ENCODE measurements at regions not wholly inside any gene's neighbourhood (a gene's known extent, or its start where the extent isn't known, plus 50 kb on each side); places are given as distances from the start of the nearest gene placed in this dataset.

DNA sequence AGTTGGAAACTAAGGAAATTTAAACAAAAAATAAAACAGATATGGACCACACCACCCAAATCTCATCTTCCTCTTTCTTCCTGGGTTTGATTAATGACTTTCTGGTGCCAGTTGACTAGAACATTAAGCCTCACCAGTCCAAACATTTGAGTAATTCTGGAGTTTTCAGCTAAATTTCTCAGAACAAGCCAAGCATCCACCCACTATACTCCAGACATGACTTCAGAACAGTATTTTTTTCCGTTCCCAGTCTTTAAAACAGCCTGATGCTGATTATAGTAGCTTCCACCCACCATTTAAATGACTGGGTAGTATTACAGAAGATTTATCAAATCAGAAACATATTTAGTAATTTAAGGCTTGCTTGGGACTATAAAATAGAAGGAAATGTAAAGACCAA is 230.9 kb upstream of the UBASH3B start:
- WGBS (ENCODE audit: insufficient coverage), result no CpG with 5 or more reads among the region's 1 CpG
- no peaks in the 10 kb centered on the region for H3K36me3 Mint-ChIP-seq
- H3K9me3 ChIP-seq (ENCODE audit: control insufficient read depth, insufficient read depth, low read length), result no peaks in the 10 kb centered on the region

DNA sequence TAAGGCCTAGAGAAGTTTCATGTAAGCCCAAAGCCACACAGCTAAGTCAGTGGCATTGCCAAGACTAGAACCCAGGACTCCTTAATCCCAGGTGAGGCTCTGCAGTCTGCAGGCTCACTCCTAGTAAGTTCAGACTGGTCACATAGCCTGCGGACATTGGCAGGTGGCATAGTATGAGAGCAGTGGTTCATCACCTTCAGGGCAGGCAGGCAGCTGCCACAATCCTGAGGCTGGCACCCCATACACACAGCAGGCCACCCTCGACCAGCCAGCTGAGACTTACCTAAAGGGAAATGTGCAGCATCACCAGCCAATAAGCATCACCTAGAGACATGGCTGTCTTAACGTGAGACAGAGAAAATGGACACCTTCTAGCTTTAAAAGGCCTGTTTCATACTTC is 231.6 kb upstream of the UBASH3B start:
- Mint-ChIP-seq H3K9me3 (no peaks in the 10 kb centered on the region), H3K4me1 (no peaks in the 10 kb centered on the region), H3K36me3 (no peaks in the 10 kb centered on the region), H3K27me3 (ENCODE audit: low read depth in 2 of 2) (peaks cover 4 to 12% of the 10 kb centered on the region in 2 donors), H3K27ac (no peak overlapping the region), H3K4me3 (no peak overlapping the region)
- intact Hi-C loops (cut with micrococcal nuclease), result no loop called here
- no peak for DNase-seq
- TF ChIP-seq CTCF (IDR thresholded peaks at IDR 0.05), result no peak
- Histone ChIP-seq H3K27me3 (ENCODE audit: control insufficient read depth, insufficient read depth, low read length) (no peaks in the 10 kb centered on the region), H3K4me1 (ENCODE audit: control insufficient read depth, insufficient read depth, low read length) (no peaks in the 10 kb centered on the region), H3K4me3 (ENCODE audit: low read length) (no peak overlapping the region), H3K27ac (ENCODE audit: low read length) (no peak overlapping the region), H3K9me3 (ENCODE audit: control insufficient read depth, insufficient read depth, low read length) (no peaks in the 10 kb centered on the region), H3K36me3 (ENCODE audit: control insufficient read depth, insufficient read depth, low read length) (no peaks in the 10 kb centered on the region)
- WGBS (ENCODE audit: insufficient coverage), result 85% methylated on average over 3 of the region's 3 CpGs
- no peak for ATAC-seq

More for the DNA sequence above, 230.9 kb upstream of the UBASH3B start:
- H3K36me3 ChIP-seq (ENCODE audit: control insufficient read depth, insufficient read depth, low read length), result no peaks in the 10 kb centered on the region
- no peak for TF ChIP-seq CTCF (IDR thresholded peaks at IDR 0.05)
- Mint-ChIP-seq H3K4me3 (no peak overlapping the region), H3K9me3 (no peaks in the 10 kb centered on the region), H3K4me1 (no peaks in the 10 kb centered on the region), H3K27ac (no peak overlapping the region), H3K27me3 (ENCODE audit: low read depth in 2 of 2) (peaks cover 7 to 12% of the 10 kb centered on the region in 2 donors)
- ATAC-seq (no peak), DNase-seq (no peak)
- no peak overlapping the region for H3K4me3 ChIP-seq (ENCODE audit: low read length)
- H3K27ac ChIP-seq (ENCODE audit: low read length), result no peak overlapping the region
- no peaks in the 10 kb centered on the region for H3K27me3 ChIP-seq (ENCODE audit: control insufficient read depth, insufficient read depth, low read length)
- intact Hi-C loops (cut with micrococcal nuclease), result no loop called here
- H3K4me1 ChIP-seq (ENCODE audit: control insufficient read depth, insufficient read depth, low read length), result no peaks in the 10 kb centered on the region

- no peak for TF ChIP-seq CTCF (IDR thresholded peaks at IDR 0.05)
Observed at GRCh38 chr11:122423273-122423672, 232.2 kb upstream of the UBASH3B start.

GRCh38 chr11:122422682-122423081 is 232.8 kb upstream of the UBASH3B start:
- no peaks in the 10 kb centered on the region for H3K4me1 ChIP-seq (ENCODE audit: control insufficient read depth, insufficient read depth, low read length)
- H3K36me3 Mint-ChIP-seq, result no peaks in the 10 kb centered on the region
- WGBS (ENCODE audit: insufficient coverage), result 91% methylated on average over 4 of the region's 4 CpGs

More at GRCh38 chr11:122423273-122423672, 232.2 kb upstream of the UBASH3B start:
- no peak overlapping the region for H3K27ac ChIP-seq (ENCODE audit: low read length)
- intact Hi-C loops (cut with micrococcal nuclease), result no loop called here
- H3K4me1 ChIP-seq (ENCODE audit: control insufficient read depth, insufficient read depth, low read length), result no peaks in the 10 kb centered on the region
- Mint-ChIP-seq H3K27me3 (ENCODE audit: low read depth in 2 of 2) (peaks cover 4 to 12% of the 10 kb centered on the region in 2 donors), H3K36me3 (no peaks in the 10 kb centered on the region), H3K9me3 (no peaks in the 10 kb centered on the region), H3K4me3 (no peak overlapping the region), H3K27ac (no peak overlapping the region), H3K4me1 (no peaks in the 10 kb centered on the region)
- no peaks in the 10 kb centered on the region for H3K9me3 ChIP-seq (ENCODE audit: control insufficient read depth, insufficient read depth, low read length)
- ATAC-seq (no peak), DNase-seq (no peak)
- 100% methylated on average over 1 of the region's 1 CpG for WGBS (ENCODE audit: insufficient coverage)
- H3K27me3 ChIP-seq (ENCODE audit: control insufficient read depth, insufficient read depth, low read length), result no peaks in the 10 kb centered on the region
- no peak overlapping the region for H3K4me3 ChIP-seq (ENCODE audit: low read length)
- no peaks in the 10 kb centered on the region for H3K36me3 ChIP-seq (ENCODE audit: control insufficient read depth, insufficient read depth, low read length)

More at GRCh38 chr11:122422682-122423081, 232.8 kb upstream of the UBASH3B start:
- Mint-ChIP-seq H3K4me3 (no peak overlapping the region), H3K4me1 (no peaks in the 10 kb centered on the region), H3K27me3 (ENCODE audit: low read depth in 2 of 2) (peaks cover 4 to 12% of the 10 kb centered on the region in 2 donors), H3K27ac (no peak overlapping the region), H3K9me3 (no peaks in the 10 kb centered on the region)
- Histone ChIP-seq H3K9me3 (ENCODE audit: control insufficient read depth, insufficient read depth, low read length) (no peaks in the 10 kb centered on the region), H3K27ac (ENCODE audit: low read length) (no peak overlapping the region), H3K36me3 (ENCODE audit: control insufficient read depth, insufficient read depth, low read length) (no peaks in the 10 kb centered on the region), H3K27me3 (ENCODE audit: control insufficient read depth, insufficient read depth, low read length) (no peaks in the 10 kb centered on the region), H3K4me3 (ENCODE audit: low read length) (no peak overlapping the region)
- intact Hi-C loops (cut with micrococcal nuclease), result no loop called here
- DNase-seq (no peak), ATAC-seq (no peak)
- no peak for TF ChIP-seq CTCF (IDR thresholded peaks at IDR 0.05)

All from natural killer cell (primary cell).